DOHH2 (cell line): ENCODE measurements at regions not wholly inside any gene's neighbourhood (a gene's known extent, or its start where the extent isn't known, plus 50 kb on each side); places are given as distances from the start of the nearest gene placed in this dataset.

Experiments used
- H3F3A ChIP-seq: fragments of 200-600 bp; sonication (generic), shearing (Covaris generic); 2 replicates; pipeline ENCODE4 v1.6.0; 2016; ENCODE audit warnings: antibody characterized with exemption, mild to moderate bottlenecking; ENCODE audit not compliant: control insufficient read depth, insufficient read depth
- H3K27ac ChIP-seq: fragments of 200-600 bp; sonication (generic); 2 replicates; pipeline ENCODE4 v1.5.1; 2014; ENCODE audit warnings: low read depth, mild to moderate bottlenecking, low read length, moderate library complexity
- H3K27me3 ChIP-seq: fragments of 200-600 bp; sonication (generic); 2 replicates; pipeline ENCODE4 v1.6.1; 2014; ENCODE audit warnings: mild to moderate bottlenecking, low read length, mixed read lengths; ENCODE audit not compliant: control insufficient read depth
- H3K36me3 ChIP-seq: fragments of 200-600 bp; sonication (generic); 2 replicates; pipeline ENCODE4 v1.6.1; 2014; ENCODE audit warnings: mild to moderate bottlenecking, low read length, moderate library complexity, mixed read lengths; ENCODE audit not compliant: control insufficient read depth
- H3K4me1 ChIP-seq: fragments of 200-600 bp; sonication (generic); 2 replicates; pipeline ENCODE4 v1.6.1; 2014; ENCODE audit warnings: mild to moderate bottlenecking, low read length, mixed read lengths; ENCODE audit not compliant: control insufficient read depth
- H3K4me2 ChIP-seq: fragments of 200-600 bp; sonication (generic); 2 replicates; pipeline ENCODE4 v1.6.0; 2014; ENCODE audit warnings: mild to moderate bottlenecking, low read length, moderate library complexity
- H3K4me3 ChIP-seq: fragments of 200-600 bp; sonication (generic); 2 replicates; pipeline ENCODE4 v1.5.1; 2014; ENCODE audit warnings: mild to moderate bottlenecking, low read length, mixed read lengths
- H3K79me2 ChIP-seq: fragments of 200-600 bp; sonication (generic); 2 replicates; pipeline ENCODE4 v1.6.1; 2014; ENCODE audit warnings: mild to moderate bottlenecking, low read length, mixed read lengths; ENCODE audit not compliant: control insufficient read depth
- H3K9me2 ChIP-seq: fragments of 200-600 bp; sonication (generic); replicated peaks from 2 replicates; pipeline ENCODE4 v1.6.1; 2014; ENCODE audit warnings: mild to moderate bottlenecking, low read length, mixed read lengths; ENCODE audit not compliant: control insufficient read depth
- H3K9me3 ChIP-seq: fragments of 200-600 bp; sonication (generic); 2 replicates; pipeline ENCODE4 v1.6.1; 2014; ENCODE audit warnings: antibody characterized with exemption, low read length, mixed read lengths; ENCODE audit not compliant: control insufficient read depth, insufficient read depth
- H4K20me1 ChIP-seq: fragments of 200-600 bp; sonication (generic); 2 replicates; pipeline ENCODE4 v1.6.0; 2014; ENCODE audit warnings: low read depth, mild to moderate bottlenecking, antibody characterized with exemption, low read length, moderate library complexity; ENCODE audit not compliant: control insufficient read depth, insufficient read depth
- CTCF ChIP-seq: fragments of 200-600 bp; sonication (generic); IDR thresholded peaks from one replicate; pipeline ENCODE4 v1.5.1; 2014; ENCODE audit warnings: antibody characterized with exemption, mild to moderate bottlenecking, low read depth, low read length; ENCODE audit not compliant: poor library complexity, severe bottlenecking
- EZH2phosphoT487 ChIP-seq: fragments of 200-600 bp; sonication (generic); IDR thresholded peaks from 2 replicates; pipeline ENCODE4 v1.6.1; 2017; ENCODE audit warnings: borderline replicate concordance, mild to moderate bottlenecking, antibody characterized with exemption, low read length, moderate library complexity, mixed read lengths

DNA sequence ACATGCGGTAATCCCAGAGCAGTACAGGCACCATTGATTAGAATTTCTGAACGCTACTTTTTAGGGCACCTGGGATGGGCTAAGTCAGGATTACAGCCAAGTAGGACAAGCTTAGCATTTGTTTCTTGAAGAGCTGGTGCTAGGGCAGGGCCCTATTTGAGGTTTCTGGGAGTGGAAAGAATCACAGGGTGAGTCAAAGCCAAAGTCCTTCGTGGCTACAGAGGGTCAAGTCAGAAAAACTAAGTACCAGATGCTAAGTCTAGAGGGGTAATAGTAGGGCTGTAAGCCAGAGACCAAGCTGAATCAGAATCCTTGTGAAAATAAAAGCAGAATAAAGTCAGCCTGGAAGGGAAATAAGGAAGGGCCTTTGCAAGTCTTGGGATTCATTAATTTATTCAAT lies 448.6 kb downstream of the ZIC3 start:
- Histone ChIP-seq H3K4me3 (no peak overlapping the region), H3K27me3 (no peaks in the 10 kb centered on the region), H4K20me1 (no peaks in the 10 kb centered on the region), H3K9me2 (no peaks in the 10 kb centered on the region), H3K79me2 (no peaks in the 10 kb centered on the region), H3K4me1 (no peaks in the 10 kb centered on the region), H3F3A (no peaks in the 10 kb centered on the region), H3K27ac (no peak overlapping the region), H3K36me3 (no peaks in the 10 kb centered on the region), H3K4me2 (no peak overlapping the region), H3K9me3 (no peaks in the 10 kb centered on the region)
- TF ChIP-seq EZH2phosphoT487 (no peak), CTCF (no peak)

- Histone ChIP-seq H3K27ac (no peak overlapping the region), H3K4me3 (no peak overlapping the region), H3K27me3 (no peaks in the 10 kb centered on the region), H3K9me2 (no peaks in the 10 kb centered on the region), H3K36me3 (no peaks in the 10 kb centered on the region), H3K9me3 (no peaks in the 10 kb centered on the region), H3K4me2 (no peak overlapping the region), H3K79me2 (no peaks in the 10 kb centered on the region), H4K20me1 (no peaks in the 10 kb centered on the region), H3F3A (no peaks in the 10 kb centered on the region), H3K4me1 (no peaks in the 10 kb centered on the region)
- TF ChIP-seq CTCF, result no peak
- TF ChIP-seq EZH2phosphoT487, result no peak
These were observed 452.3 kb downstream of the ZIC3 start for GRCh38 chrX:138018145-138018799.

DNA sequence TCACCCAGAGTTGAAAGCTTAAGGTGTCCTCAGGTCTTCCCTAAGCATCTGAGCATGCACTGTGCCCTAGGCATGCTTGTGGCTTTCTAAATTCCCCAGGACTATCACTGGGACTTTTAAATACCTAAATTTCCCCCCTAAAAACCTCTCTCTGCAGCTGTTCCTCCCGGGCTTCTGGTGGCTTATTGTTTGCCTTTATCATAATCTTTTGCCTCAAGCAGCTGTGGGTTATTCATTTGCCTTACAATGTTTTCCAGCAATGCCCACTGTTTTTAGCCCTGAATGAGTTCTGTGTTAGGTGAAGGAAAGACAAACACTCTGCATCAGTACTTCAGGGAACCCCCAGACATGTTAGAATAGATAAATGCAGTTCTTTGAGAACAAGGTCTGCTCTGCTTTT lies 455.0 kb downstream of the ZIC3 start:
- Histone ChIP-seq H3K36me3 (no peaks in the 10 kb centered on the region), H3F3A (no peaks in the 10 kb centered on the region), H3K4me1 (no peaks in the 10 kb centered on the region), H3K9me3 (no peaks in the 10 kb centered on the region), H3K4me2 (no peak overlapping the region), H3K79me2 (no peaks in the 10 kb centered on the region), H4K20me1 (no peaks in the 10 kb centered on the region), H3K4me3 (no peak overlapping the region), H3K9me2 (no peaks in the 10 kb centered on the region), H3K27me3 (no peaks in the 10 kb centered on the region), H3K27ac (no peak overlapping the region)
- TF ChIP-seq EZH2phosphoT487, result no peak
- TF ChIP-seq CTCF, result no peak

DNA sequence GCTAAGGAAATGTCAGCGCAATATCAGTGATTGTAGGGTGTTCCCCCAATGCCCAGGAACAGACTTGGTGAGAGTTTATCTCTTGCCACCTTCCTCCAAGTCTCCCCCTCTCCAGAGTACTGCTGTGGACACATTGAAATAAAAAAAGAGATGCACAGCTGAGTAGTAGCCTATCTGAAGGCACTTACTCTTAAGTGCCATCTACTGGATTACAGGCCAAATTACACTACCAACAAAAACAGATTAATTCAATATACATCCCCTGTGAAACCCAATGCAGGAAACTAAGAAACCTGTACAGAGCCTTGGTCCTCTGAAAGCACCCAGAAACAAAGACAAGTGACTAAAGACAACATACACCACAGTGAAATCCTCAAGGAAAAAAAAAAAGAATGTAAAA lies 460.3 kb downstream of the ZIC3 start:
- TF ChIP-seq EZH2phosphoT487 (no peak), CTCF (peak; percentile 48)
- H3K27ac ChIP-seq, result no peak overlapping the region
- H3K36me3 ChIP-seq, result no peaks in the 10 kb centered on the region
- no peaks in the 10 kb centered on the region for H3K9me3 ChIP-seq
- no peaks in the 10 kb centered on the region for H3K4me1 ChIP-seq
- no peaks in the 10 kb centered on the region for H3K9me2 ChIP-seq
- H3F3A ChIP-seq, result no peaks in the 10 kb centered on the region
- H4K20me1 ChIP-seq, result no peaks in the 10 kb centered on the region
- no peak overlapping the region for H3K4me3 ChIP-seq
- H3K4me2 ChIP-seq, result no peak overlapping the region
- H3K79me2 ChIP-seq, result no peaks in the 10 kb centered on the region
- H3K27me3 ChIP-seq, result no peaks in the 10 kb centered on the region
